ENCODE measurements at regions not wholly inside any gene's neighbourhood (a gene's known extent, or its start where the extent isn't known, plus 50 kb on each side); places are given as distances from the start of the nearest gene placed in this dataset.

DNA sequence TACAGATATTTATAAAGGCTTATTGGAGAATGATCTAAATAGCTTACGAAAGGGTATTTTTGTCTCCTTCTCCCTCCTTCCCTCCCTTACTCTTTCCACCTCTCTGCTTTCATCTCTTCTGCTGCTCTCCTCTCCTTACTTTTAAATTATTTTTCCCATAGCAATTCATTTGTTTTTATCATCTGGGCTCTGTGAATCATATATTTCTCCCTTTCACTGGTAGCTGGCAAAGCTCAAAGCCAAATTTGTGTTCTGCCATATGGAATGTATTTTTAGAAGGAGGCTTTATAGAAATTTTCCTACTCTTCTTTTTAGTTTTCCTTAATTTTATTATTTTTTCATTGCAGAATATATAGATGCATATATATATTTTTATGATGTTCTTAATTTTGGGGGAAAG, 385.8 kb downstream of the C3orf38 start:
- Histone ChIP-seq H3K27ac (ENCODE audit: low read depth, low read length) (no peak overlapping the region), H3K4me3 (ENCODE audit: low read length) (no peak overlapping the region), H3K36me3 (ENCODE audit: control insufficient read depth, insufficient read depth, low read length) (no peaks in the 10 kb centered on the region), H3K9me3 (ENCODE audit: control insufficient read depth, low read length) (no peaks in the 10 kb centered on the region), H3K4me1 (ENCODE audit: control insufficient read depth, insufficient read depth, low read length) (no peaks in the 10 kb centered on the region), H3K27me3 (ENCODE audit: control insufficient read depth, insufficient read depth, low read length, poor library complexity, severe bottlenecking) (no peaks in the 10 kb centered on the region), H3K9ac (ENCODE audit: extremely low read depth, low read length, poor library complexity, severe bottlenecking) (no peak overlapping the region)
- Mint-ChIP-seq H3K4me1 (no peaks in the 10 kb centered on the region), H3K27me3 (ENCODE audit: insufficient read depth) (no peaks in the 10 kb centered on the region), H3K9me3 (no peaks in the 10 kb centered on the region), H3K27ac (no peak overlapping the region), H3K4me3 (no peak overlapping the region), H3K36me3 (ENCODE audit: low read depth) (no peaks in the 10 kb centered on the region)
- no peak for DNase-seq
- 83% methylated on average over 1 of the region's 1 CpG; no CpG with 5 or more reads in 1 of the 2 experiments for WGBS, 2 experiments (ENCODE audit: insufficient coverage in 1 of 2, insufficient read length in 1 of 2)
- TF ChIP-seq, protein P1, sequence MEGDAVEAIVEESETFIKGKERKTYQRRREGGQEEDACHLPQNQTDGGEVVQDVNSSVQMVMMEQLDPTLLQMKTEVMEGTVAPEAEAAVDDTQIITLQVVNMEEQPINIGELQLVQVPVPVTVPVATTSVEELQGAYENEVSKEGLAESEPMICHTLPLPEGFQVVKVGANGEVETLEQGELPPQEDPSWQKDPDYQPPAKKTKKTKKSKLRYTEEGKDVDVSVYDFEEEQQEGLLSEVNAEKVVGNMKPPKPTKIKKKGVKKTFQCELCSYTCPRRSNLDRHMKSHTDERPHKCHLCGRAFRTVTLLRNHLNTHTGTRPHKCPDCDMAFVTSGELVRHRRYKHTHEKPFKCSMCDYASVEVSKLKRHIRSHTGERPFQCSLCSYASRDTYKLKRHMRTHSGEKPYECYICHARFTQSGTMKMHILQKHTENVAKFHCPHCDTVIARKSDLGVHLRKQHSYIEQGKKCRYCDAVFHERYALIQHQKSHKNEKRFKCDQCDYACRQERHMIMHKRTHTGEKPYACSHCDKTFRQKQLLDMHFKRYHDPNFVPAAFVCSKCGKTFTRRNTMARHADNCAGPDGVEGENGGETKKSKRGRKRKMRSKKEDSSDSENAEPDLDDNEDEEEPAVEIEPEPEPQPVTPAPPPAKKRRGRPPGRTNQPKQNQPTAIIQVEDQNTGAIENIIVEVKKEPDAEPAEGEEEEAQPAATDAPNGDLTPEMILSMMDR (conservative IDR thresholded peaks at IDR 0.05): no peak

DNA sequence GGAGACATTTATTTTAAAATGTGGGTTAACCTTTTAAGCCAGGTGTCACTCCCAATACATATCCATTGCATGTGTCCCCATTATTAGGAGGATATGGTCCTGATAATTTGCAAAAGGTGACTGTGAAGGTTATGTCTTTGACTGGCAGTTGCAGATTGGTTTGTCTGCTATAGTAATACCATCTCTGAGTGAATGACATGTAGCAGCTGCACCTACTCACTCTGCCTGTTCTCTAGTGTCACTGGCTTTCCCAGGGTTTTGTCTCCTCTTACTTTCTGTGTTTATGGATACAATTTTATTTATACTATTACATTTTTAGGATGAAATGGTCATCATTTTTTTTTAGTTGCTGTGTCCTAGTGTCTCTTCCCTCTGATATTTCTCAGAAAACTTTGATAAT, 393.2 kb downstream of the C3orf38 start:
- TF ChIP-seq, protein P1 (conservative IDR thresholded peaks at IDR 0.05): no peak
- Histone ChIP-seq H3K4me1 (ENCODE audit: control insufficient read depth, insufficient read depth, low read length) (no peaks in the 10 kb centered on the region), H3K36me3 (ENCODE audit: control insufficient read depth, insufficient read depth, low read length) (no peaks in the 10 kb centered on the region), H3K4me3 (ENCODE audit: low read length) (no peak overlapping the region), H3K27me3 (ENCODE audit: control insufficient read depth, insufficient read depth, low read length, poor library complexity, severe bottlenecking) (no peaks in the 10 kb centered on the region), H3K9ac (ENCODE audit: extremely low read depth, low read length, poor library complexity, severe bottlenecking) (no peak overlapping the region), H3K9me3 (ENCODE audit: control insufficient read depth, low read length) (peaks cover 12% of the 10 kb centered on the region), H3K27ac (ENCODE audit: low read depth, low read length) (no peak overlapping the region)
- no peak for DNase-seq
- Mint-ChIP-seq H3K36me3 (ENCODE audit: low read depth) (no peaks in the 10 kb centered on the region), H3K4me1 (no peaks in the 10 kb centered on the region), H3K27me3 (ENCODE audit: insufficient read depth) (no peaks in the 10 kb centered on the region), H3K4me3 (no peak overlapping the region), H3K27ac (no peak overlapping the region), H3K9me3 (peaks cover 23% of the 10 kb centered on the region)

DNA sequence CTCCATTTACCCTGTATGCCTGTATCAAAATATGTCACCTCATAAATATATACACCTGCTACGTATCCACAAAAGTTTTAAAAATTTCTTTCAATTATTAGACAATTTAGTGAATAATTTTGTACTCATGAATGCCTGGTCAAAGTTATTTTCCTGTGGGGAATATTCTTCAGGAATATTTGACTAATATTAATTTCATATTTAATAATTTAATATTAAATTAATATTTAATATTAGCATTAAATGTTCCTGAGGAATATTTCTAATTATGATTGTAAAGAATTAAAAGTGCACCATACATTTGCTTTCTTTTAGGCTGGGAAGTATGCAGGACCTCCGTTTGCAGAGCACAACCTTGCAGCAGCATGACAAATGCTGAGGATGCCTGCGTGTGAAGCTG, 422.7 kb downstream of the C3orf38 start:
- TF ChIP-seq, protein P1 (conservative IDR thresholded peaks at IDR 0.05): no peak
- Mint-ChIP-seq H3K27me3 (ENCODE audit: insufficient read depth) (no peaks in the 10 kb centered on the region), H3K36me3 (ENCODE audit: low read depth) (peaks cover 3% of the 10 kb centered on the region), H3K9me3 (peaks cover 14% of the 10 kb centered on the region), H3K4me3 (no peak overlapping the region), H3K27ac (no peak overlapping the region), H3K4me1 (peaks cover 7% of the 10 kb centered on the region)
- no peaks in the 10 kb centered on the region for H3K27me3 ChIP-seq (ENCODE audit: control insufficient read depth, insufficient read depth, low read length, poor library complexity, severe bottlenecking)
- no peak overlapping the region for H3K27ac ChIP-seq (ENCODE audit: low read depth, low read length)
- DNase-seq: no peak
- no peaks in the 10 kb centered on the region for H3K4me1 ChIP-seq (ENCODE audit: control insufficient read depth, insufficient read depth, low read length)
- 82 to 83% methylated on average over 2 to 3 of the region's 3 CpGs for WGBS, 2 experiments (ENCODE audit: insufficient coverage in 1 of 2, insufficient read length in 1 of 2)
- no peak overlapping the region for H3K9ac ChIP-seq (ENCODE audit: extremely low read depth, low read length, poor library complexity, severe bottlenecking)
- H3K9me3 ChIP-seq (ENCODE audit: control insufficient read depth, low read length): peaks cover 10% of the 10 kb centered on the region
- no peak overlapping the region for H3K4me3 ChIP-seq (ENCODE audit: low read length)
- H3K36me3 ChIP-seq (ENCODE audit: control insufficient read depth, insufficient read depth, low read length): no peaks in the 10 kb centered on the region

All from endodermal cell (in vitro differentiated cells).